MM.1S (cell line): ENCODE measurements at regions not wholly inside any gene's neighbourhood (a gene's known extent, or its start where the extent isn't known, plus 50 kb on each side); places are given as distances from the start of the nearest gene placed in this dataset.

Source experiments
- DNase-seq: peaks from one replicate; pipeline ENCODE4 v3.0.0-alpha.2; 2015
- H2AFZ ChIP-seq: fragments of 300-600 bp; sonication (generic); 2 replicates; pipeline ENCODE4 v1.6.0; 2016; ENCODE audit warnings: antibody characterized with exemption, low read length
- H3F3A ChIP-seq: fragments of 300-600 bp; sonication (generic); 2 replicates; pipeline ENCODE4 v1.6.1; 2016; ENCODE audit warnings: mild to moderate bottlenecking, antibody characterized with exemption, low read length, moderate library complexity, mixed read lengths; ENCODE audit not compliant: insufficient read depth
- H3K27ac ChIP-seq: fragments of 300-600 bp; sonication (generic); 2 replicates; pipeline ENCODE4 v1.5.1; 2016; ENCODE audit warnings: mild to moderate bottlenecking, low read length
- H3K27me3 ChIP-seq: fragments of 300-600 bp; sonication (generic); replicated peaks from 2 replicates; pipeline ENCODE4 v1.6.0; 2016; ENCODE audit warnings: low read length; ENCODE audit not compliant: insufficient read depth
- H3K36me3 ChIP-seq: fragments of 300-600 bp; sonication (generic); replicated peaks from 2 replicates; pipeline ENCODE4 v1.6.1; 2016; ENCODE audit warnings: mild to moderate bottlenecking, low read length, mixed read lengths; ENCODE audit not compliant: insufficient read depth
- H3K4me1 ChIP-seq: fragments of 300-600 bp; sonication (generic); 2 replicates; pipeline ENCODE4 v1.6.1; 2016; ENCODE audit warnings: low read length, mixed read lengths
- H3K4me2 ChIP-seq: fragments of 300-600 bp; sonication (generic); 2 replicates; pipeline ENCODE4 v1.6.0; 2016; ENCODE audit warnings: low read depth, low read length
- H3K4me3 ChIP-seq: fragments of 300-600 bp; sonication (generic); 2 replicates; pipeline ENCODE4 v1.5.1; 2016; ENCODE audit warnings: low read length, mixed read lengths
- H3K79me2 ChIP-seq: fragments of 300-600 bp; sonication (generic); 2 replicates; pipeline ENCODE4 v1.6.1; 2016; ENCODE audit warnings: mixed run types, low read length, mixed read lengths
- H3K9ac ChIP-seq: fragments of 300-600 bp; sonication (generic); 2 replicates; pipeline ENCODE4 v1.6.1; 2016; ENCODE audit warnings: low read length, mixed read lengths
- H3K9me2 ChIP-seq: fragments of 300-600 bp; sonication (generic); replicated peaks from 2 replicates; pipeline ENCODE4 v1.6.1; 2016; ENCODE audit warnings: mild to moderate bottlenecking, low read length, mixed read lengths; ENCODE audit not compliant: insufficient read depth
- H3K9me3 ChIP-seq: fragments of 300-600 bp; sonication (generic); replicated peaks from 2 replicates; pipeline ENCODE4 v1.6.1; 2016; ENCODE audit warnings: mild to moderate bottlenecking, low read length, mixed read lengths; ENCODE audit not compliant: insufficient read depth
- H4K20me1 ChIP-seq: fragments of 300-600 bp; sonication (generic); 2 replicates; pipeline ENCODE4 v1.6.1; 2016; ENCODE audit warnings: mild to moderate bottlenecking, low read length, moderate library complexity, mixed read lengths; ENCODE audit not compliant: insufficient read depth
- CTCF ChIP-seq: fragments of 300-600 bp; sonication (generic); IDR thresholded peaks from 2 replicates; pipeline ENCODE4 v1.5.1; 2016; ENCODE audit warnings: antibody characterized with exemption, low read length, mixed read lengths
- EZH2 ChIP-seq: fragments of 300-600 bp; sonication (generic); optimal IDR thresholded peaks from 2 replicates; pipeline ENCODE3; 2017; ENCODE audit warnings: low read depth, mild to moderate bottlenecking, antibody characterized with exemption, low read length, mixed read lengths
- EZH2phosphoT487 ChIP-seq: fragments of 300-600 bp; sonication (generic); IDR thresholded peaks from 2 replicates; pipeline ENCODE4 v1.6.1; 2018; ENCODE audit warnings: antibody characterized with exemption, low read length

GRCh38 chr11:33538726-33539125 is 161.9 kb downstream of the C11orf91 start:
- H3K27ac ChIP-seq = peak overlapping the region; percentile 87; the same call in 1 of the 2 replicates
- DNase-seq = no peak
- peaks cover 44% of the 10 kb centered on the region for H3K4me1 ChIP-seq
- TF ChIP-seq EZH2phosphoT487 = no peak
- no peak for TF ChIP-seq CTCF
- no peak for TF ChIP-seq EZH2
- no peaks in the 10 kb centered on the region for H4K20me1 ChIP-seq
- no peaks in the 10 kb centered on the region for H3K36me3 ChIP-seq
- peaks cover 38% of the 10 kb centered on the region for H3F3A ChIP-seq
- H3K79me2 ChIP-seq = no peaks in the 10 kb centered on the region
- H3K9ac ChIP-seq = no peak overlapping the region
- no peak overlapping the region for H2AFZ ChIP-seq
- H3K9me2 ChIP-seq = no peaks in the 10 kb centered on the region
- no peaks in the 10 kb centered on the region for H3K27me3 ChIP-seq
- H3K4me3 ChIP-seq = no peak overlapping the region
- H3K9me3 ChIP-seq = no peaks in the 10 kb centered on the region
- no peak overlapping the region for H3K4me2 ChIP-seq

DNA sequence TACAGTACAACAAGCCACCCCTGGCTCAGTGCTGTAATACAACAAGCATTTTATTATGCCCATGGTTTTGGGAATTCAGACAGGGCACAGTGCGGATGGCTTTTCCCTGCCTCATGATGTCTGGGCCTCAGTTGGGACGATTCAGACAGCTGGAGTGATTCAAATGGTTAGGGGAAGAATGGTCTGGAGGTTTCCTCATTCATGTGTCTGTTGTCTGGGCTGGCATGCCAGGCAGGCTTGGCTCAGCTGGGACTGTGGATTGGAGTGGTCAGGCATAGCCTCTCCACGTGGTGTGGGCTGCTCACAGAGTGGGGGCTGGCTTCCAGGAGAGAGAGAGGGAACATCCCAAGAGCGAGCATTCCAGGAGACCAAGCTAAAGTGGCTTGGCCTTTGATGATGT is 164.4 kb downstream of the C11orf91 start:
- Histone ChIP-seq H3K9me3 (no peaks in the 10 kb centered on the region), H3K4me2 (no peak overlapping the region), H3K9ac (no peak overlapping the region), H3F3A (peaks cover 25% of the 10 kb centered on the region), H3K4me3 (no peak overlapping the region), H3K79me2 (no peaks in the 10 kb centered on the region), H3K27ac (no peak overlapping the region), H3K9me2 (no peaks in the 10 kb centered on the region), H4K20me1 (no peaks in the 10 kb centered on the region), H3K27me3 (no peaks in the 10 kb centered on the region), H3K4me1 (peaks cover 28% of the 10 kb centered on the region), H3K36me3 (no peaks in the 10 kb centered on the region), H2AFZ (no peak overlapping the region)
- no peak for TF ChIP-seq EZH2phosphoT487
- TF ChIP-seq EZH2 = no peak
- no peak for TF ChIP-seq CTCF
- no peak for DNase-seq

DNA sequence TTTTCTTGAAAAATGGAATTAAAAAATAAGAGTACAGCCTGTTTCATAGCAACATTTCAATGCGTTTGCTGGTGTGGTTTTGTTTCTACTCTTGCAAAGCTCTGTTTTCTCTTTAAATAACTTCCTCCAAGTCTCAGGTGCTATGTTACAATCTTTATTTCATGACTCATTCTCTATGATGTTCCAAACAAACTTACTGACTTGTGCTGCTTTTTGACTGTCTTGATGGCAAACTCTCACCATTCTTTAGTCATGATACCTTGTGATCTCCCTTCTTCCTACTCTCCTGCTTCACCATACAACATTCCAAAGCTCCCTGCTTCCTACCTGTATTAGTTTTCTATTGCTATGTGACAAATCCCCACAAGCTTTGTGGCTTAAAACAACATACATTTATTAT is 166.1 kb downstream of the C11orf91 start:
- Histone ChIP-seq H3K9ac (no peak overlapping the region), H2AFZ (no peak overlapping the region), H3K4me1 (peaks cover 14% of the 10 kb centered on the region), H3K9me3 (no peaks in the 10 kb centered on the region), H3K4me2 (no peak overlapping the region), H4K20me1 (no peaks in the 10 kb centered on the region), H3K27me3 (no peaks in the 10 kb centered on the region), H3K4me3 (no peak overlapping the region), H3F3A (peaks cover 9% of the 10 kb centered on the region), H3K36me3 (no peaks in the 10 kb centered on the region), H3K9me2 (no peaks in the 10 kb centered on the region), H3K27ac (no peak overlapping the region), H3K79me2 (no peaks in the 10 kb centered on the region)
- no peak for DNase-seq
- TF ChIP-seq CTCF (no peak), EZH2phosphoT487 (no peak), EZH2 (no peak)
